Type B pancreatic cell (in vitro differentiated cells): ENCODE measurements at regions not wholly inside any gene's neighbourhood (a gene's known extent, or its start where the extent isn't known, plus 50 kb on each side); places are given as distances from the start of the nearest gene placed in this dataset.

Experiments used
- DNase-seq: peaks from one replicate; pipeline ENCODE4 v3.0.0; 2021; ENCODE audit warnings: mixed read lengths; ENCODE audit not compliant: unreplicated experiment; ENCODE audit errors: extremely low spot score
- H3K27ac Mint-ChIP-seq: 2 replicates; pipeline ENCODE4 v1.8.0; 2021; ENCODE audit warnings: mild to moderate bottlenecking, mixed read lengths
- H3K27me3 Mint-ChIP-seq: 2 replicates; pipeline ENCODE4 v1.8.0; 2021; ENCODE audit warnings: mixed read lengths
- H3K36me3 Mint-ChIP-seq: 2 replicates; pipeline ENCODE4 v1.8.0; 2021; ENCODE audit warnings: mixed read lengths
- H3K4me1 Mint-ChIP-seq: one replicate; pipeline ENCODE4 v1.8.0; 2021; ENCODE audit warnings: mixed read lengths; ENCODE audit not compliant: unreplicated experiment
- H3K4me3 Mint-ChIP-seq: 2 replicates; pipeline ENCODE4 v1.8.0; 2021; ENCODE audit warnings: mild to moderate bottlenecking, mixed read lengths
- H3K9me3 Mint-ChIP-seq: 2 replicates; pipeline ENCODE4 v1.8.0; 2021; ENCODE audit warnings: mixed read lengths
- TF ChIP-seq, protein P1 (sequence below): fragments of 200-600 bp; sonication (generic); conservative IDR thresholded peaks from 2 replicates; pipeline ENCODE4 v1.5.0; 2021; ENCODE audit warnings: antibody characterized with exemption, mild to moderate bottlenecking

- Mint-ChIP-seq H3K4me1 (peaks cover 24% of the 10 kb centered on the region), H3K27me3 (peaks cover 63% of the 10 kb centered on the region), H3K36me3 (peaks cover 4% of the 10 kb centered on the region), H3K27ac (no peak overlapping the region), H3K4me3 (no peak overlapping the region), H3K9me3 (peaks cover 5% of the 10 kb centered on the region)
- TF ChIP-seq, protein P1, sequence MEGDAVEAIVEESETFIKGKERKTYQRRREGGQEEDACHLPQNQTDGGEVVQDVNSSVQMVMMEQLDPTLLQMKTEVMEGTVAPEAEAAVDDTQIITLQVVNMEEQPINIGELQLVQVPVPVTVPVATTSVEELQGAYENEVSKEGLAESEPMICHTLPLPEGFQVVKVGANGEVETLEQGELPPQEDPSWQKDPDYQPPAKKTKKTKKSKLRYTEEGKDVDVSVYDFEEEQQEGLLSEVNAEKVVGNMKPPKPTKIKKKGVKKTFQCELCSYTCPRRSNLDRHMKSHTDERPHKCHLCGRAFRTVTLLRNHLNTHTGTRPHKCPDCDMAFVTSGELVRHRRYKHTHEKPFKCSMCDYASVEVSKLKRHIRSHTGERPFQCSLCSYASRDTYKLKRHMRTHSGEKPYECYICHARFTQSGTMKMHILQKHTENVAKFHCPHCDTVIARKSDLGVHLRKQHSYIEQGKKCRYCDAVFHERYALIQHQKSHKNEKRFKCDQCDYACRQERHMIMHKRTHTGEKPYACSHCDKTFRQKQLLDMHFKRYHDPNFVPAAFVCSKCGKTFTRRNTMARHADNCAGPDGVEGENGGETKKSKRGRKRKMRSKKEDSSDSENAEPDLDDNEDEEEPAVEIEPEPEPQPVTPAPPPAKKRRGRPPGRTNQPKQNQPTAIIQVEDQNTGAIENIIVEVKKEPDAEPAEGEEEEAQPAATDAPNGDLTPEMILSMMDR: no peak
- peak; percentile 55 for DNase-seq
Observed at GRCh38 chr10:43962346-43963191, 313.9 kb upstream of the ZNF32 start.

- no peak for DNase-seq
- Mint-ChIP-seq H3K27me3 (peaks cover 65% of the 10 kb centered on the region), H3K4me1 (peaks cover 24% of the 10 kb centered on the region), H3K9me3 (peaks cover 5% of the 10 kb centered on the region), H3K27ac (no peak overlapping the region), H3K4me3 (no peak overlapping the region), H3K36me3 (peaks cover 4% of the 10 kb centered on the region)
- TF ChIP-seq, protein P1: no peak
Observed at GRCh38 chr10:43961523-43962345, 313.1 kb upstream of the ZNF32 start.

GRCh38 chr10:43960981-43961380 lies 312.3 kb upstream of the ZNF32 start:
- Mint-ChIP-seq H3K36me3 (peaks cover 4% of the 10 kb centered on the region), H3K27ac (no peak overlapping the region), H3K4me3 (no peak overlapping the region), H3K4me1 (peaks cover 24% of the 10 kb centered on the region), H3K27me3 (peaks cover 64% of the 10 kb centered on the region), H3K9me3 (peaks cover 5% of the 10 kb centered on the region)
- no peak for DNase-seq
- TF ChIP-seq, protein P1: no peak

DNA sequence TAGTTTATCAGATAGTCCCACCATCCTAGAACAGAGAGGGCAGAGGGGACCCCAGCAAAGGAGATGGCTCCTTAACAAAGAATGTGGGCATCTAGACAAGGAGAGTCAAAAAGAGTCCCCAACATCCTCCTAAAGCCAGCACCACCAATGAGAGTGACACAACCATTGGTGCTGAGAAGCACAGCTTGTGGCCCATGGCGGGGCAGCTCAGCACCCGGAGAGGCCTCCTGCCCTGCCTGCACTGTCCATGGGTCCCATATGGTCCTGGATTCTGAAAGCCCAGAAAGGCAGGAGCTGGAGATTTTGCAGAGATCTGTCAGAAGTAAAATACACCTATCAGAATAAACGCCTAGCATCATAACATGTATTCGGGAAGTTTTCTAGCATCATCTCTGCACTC lies 311.8 kb upstream of the ZNF32 start:
- peak; percentile 57 for DNase-seq
- Mint-ChIP-seq H3K4me1 (peaks cover 21% of the 10 kb centered on the region), H3K36me3 (peaks cover 4% of the 10 kb centered on the region), H3K9me3 (peaks cover 5% of the 10 kb centered on the region), H3K27ac (no peak overlapping the region), H3K27me3 (peaks cover 61% of the 10 kb centered on the region), H3K4me3 (no peak overlapping the region)
- TF ChIP-seq, protein P1: no peak

DNA sequence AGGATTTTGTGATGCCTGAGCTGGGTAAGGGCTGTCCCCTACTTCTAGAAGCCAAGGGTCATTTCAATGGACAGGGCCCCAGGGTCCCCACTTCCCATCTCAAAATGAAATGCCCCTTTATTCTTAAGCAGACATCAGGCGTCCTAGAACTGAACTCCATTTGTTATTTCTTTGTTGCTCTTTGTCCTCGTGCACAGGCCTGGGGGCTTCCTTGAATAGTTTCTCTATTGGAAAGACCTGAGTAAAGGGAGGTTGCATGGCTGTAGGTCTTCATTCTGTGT lies 311.4 kb upstream of the ZNF32 start:
- Mint-ChIP-seq H3K27ac (no peak overlapping the region), H3K9me3 (peaks cover 5% of the 10 kb centered on the region), H3K4me3 (no peak overlapping the region), H3K27me3 (peaks cover 60% of the 10 kb centered on the region), H3K36me3 (peaks cover 4% of the 10 kb centered on the region), H3K4me1 (peaks cover 17% of the 10 kb centered on the region)
- TF ChIP-seq, protein P1: no peak
- DNase-seq: no peak
